MM.1S (cell line): ENCODE measurements at regions not wholly inside any gene's neighbourhood (a gene's known extent, or its start where the extent isn't known, plus 50 kb on each side); places are given as distances from the start of the nearest gene placed in this dataset.
"Not testable (repeated sequence)": the region's sequence is repeated elsewhere in the genome, so short reads cannot be mapped to it uniquely, and the experiment has no call there.

Experiments used
- DNase-seq: peaks from one replicate; pipeline ENCODE4 v3.0.0-alpha.2; 2015
- H2AFZ ChIP-seq: fragments of 300-600 bp; sonication (generic); 2 replicates; pipeline ENCODE4 v1.6.0; 2016; ENCODE audit warnings: antibody characterized with exemption, low read length
- H3F3A ChIP-seq: fragments of 300-600 bp; sonication (generic); 2 replicates; pipeline ENCODE4 v1.6.1; 2016; ENCODE audit warnings: mild to moderate bottlenecking, antibody characterized with exemption, low read length, moderate library complexity, mixed read lengths; ENCODE audit not compliant: insufficient read depth
- H3K27ac ChIP-seq: fragments of 300-600 bp; sonication (generic); 2 replicates; pipeline ENCODE4 v1.5.1; 2016; ENCODE audit warnings: mild to moderate bottlenecking, low read length
- H3K27me3 ChIP-seq: fragments of 300-600 bp; sonication (generic); replicated peaks from 2 replicates; pipeline ENCODE4 v1.6.0; 2016; ENCODE audit warnings: low read length; ENCODE audit not compliant: insufficient read depth
- H3K36me3 ChIP-seq: fragments of 300-600 bp; sonication (generic); replicated peaks from 2 replicates; pipeline ENCODE4 v1.6.1; 2016; ENCODE audit warnings: mild to moderate bottlenecking, low read length, mixed read lengths; ENCODE audit not compliant: insufficient read depth
- H3K4me1 ChIP-seq: fragments of 300-600 bp; sonication (generic); 2 replicates; pipeline ENCODE4 v1.6.1; 2016; ENCODE audit warnings: low read length, mixed read lengths
- H3K4me2 ChIP-seq: fragments of 300-600 bp; sonication (generic); 2 replicates; pipeline ENCODE4 v1.6.0; 2016; ENCODE audit warnings: low read depth, low read length
- H3K4me3 ChIP-seq: fragments of 300-600 bp; sonication (generic); 2 replicates; pipeline ENCODE4 v1.5.1; 2016; ENCODE audit warnings: low read length, mixed read lengths
- H3K79me2 ChIP-seq: fragments of 300-600 bp; sonication (generic); 2 replicates; pipeline ENCODE4 v1.6.1; 2016; ENCODE audit warnings: mixed run types, low read length, mixed read lengths
- H3K9ac ChIP-seq: fragments of 300-600 bp; sonication (generic); 2 replicates; pipeline ENCODE4 v1.6.1; 2016; ENCODE audit warnings: low read length, mixed read lengths
- H3K9me2 ChIP-seq: fragments of 300-600 bp; sonication (generic); replicated peaks from 2 replicates; pipeline ENCODE4 v1.6.1; 2016; ENCODE audit warnings: mild to moderate bottlenecking, low read length, mixed read lengths; ENCODE audit not compliant: insufficient read depth
- H3K9me3 ChIP-seq: fragments of 300-600 bp; sonication (generic); replicated peaks from 2 replicates; pipeline ENCODE4 v1.6.1; 2016; ENCODE audit warnings: mild to moderate bottlenecking, low read length, mixed read lengths; ENCODE audit not compliant: insufficient read depth
- H4K20me1 ChIP-seq: fragments of 300-600 bp; sonication (generic); 2 replicates; pipeline ENCODE4 v1.6.1; 2016; ENCODE audit warnings: mild to moderate bottlenecking, low read length, moderate library complexity, mixed read lengths; ENCODE audit not compliant: insufficient read depth
- CTCF ChIP-seq: fragments of 300-600 bp; sonication (generic); IDR thresholded peaks from 2 replicates; pipeline ENCODE4 v1.5.1; 2016; ENCODE audit warnings: antibody characterized with exemption, low read length, mixed read lengths
- EZH2 ChIP-seq: fragments of 300-600 bp; sonication (generic); optimal IDR thresholded peaks from 2 replicates; pipeline ENCODE3; 2017; ENCODE audit warnings: low read depth, mild to moderate bottlenecking, antibody characterized with exemption, low read length, mixed read lengths
- EZH2phosphoT487 ChIP-seq: fragments of 300-600 bp; sonication (generic); IDR thresholded peaks from 2 replicates; pipeline ENCODE4 v1.6.1; 2018; ENCODE audit warnings: antibody characterized with exemption, low read length

- no peak overlapping the region for H3K4me2 ChIP-seq
- no peaks in the 10 kb centered on the region for H3K36me3 ChIP-seq
- no peak for DNase-seq
Measured at GRCh38 chr2:163044114-163044513, 205.5 kb upstream of the KCNH7 start.

GRCh38 chr2:163043201-163043600 is 204.6 kb upstream of the KCNH7 start:
- no peak overlapping the region for H2AFZ ChIP-seq
- no peak overlapping the region for H3K27ac ChIP-seq
- H3K9me3 ChIP-seq = no peaks in the 10 kb centered on the region
- no peak overlapping the region for H3K4me2 ChIP-seq
- H3K9me2 ChIP-seq = no peaks in the 10 kb centered on the region
- no peak overlapping the region for H3K4me3 ChIP-seq
- no peaks in the 10 kb centered on the region for H3K27me3 ChIP-seq
- no peak overlapping the region for H3K9ac ChIP-seq
- H3K4me1 ChIP-seq = no peaks in the 10 kb centered on the region
- no peaks in the 10 kb centered on the region for H3K79me2 ChIP-seq
- H4K20me1 ChIP-seq = no peaks in the 10 kb centered on the region
- DNase-seq = no peak
- TF ChIP-seq CTCF (no peak), EZH2phosphoT487 (no peak), EZH2 (no peak)
- H3K36me3 ChIP-seq = no peaks in the 10 kb centered on the region
- no peaks in the 10 kb centered on the region for H3F3A ChIP-seq

More at GRCh38 chr2:163044114-163044513, 205.5 kb upstream of the KCNH7 start:
- H3K79me2 ChIP-seq = no peaks in the 10 kb centered on the region
- no peak overlapping the region for H2AFZ ChIP-seq
- H3K27ac ChIP-seq = no peak overlapping the region
- no peaks in the 10 kb centered on the region for H3F3A ChIP-seq
- no peaks in the 10 kb centered on the region for H3K4me1 ChIP-seq
- H3K4me3 ChIP-seq = no peak overlapping the region
- TF ChIP-seq EZH2 = no peak
- TF ChIP-seq EZH2phosphoT487 = no peak
- no peak for TF ChIP-seq CTCF
- no peaks in the 10 kb centered on the region for H3K27me3 ChIP-seq
- no peaks in the 10 kb centered on the region for H3K9me3 ChIP-seq
- no peaks in the 10 kb centered on the region for H4K20me1 ChIP-seq
- H3K9ac ChIP-seq = no peak overlapping the region
- H3K9me2 ChIP-seq = no peaks in the 10 kb centered on the region

GRCh38 chr2:163039266-163039665 is 200.7 kb upstream of the KCNH7 start:
- no peaks in the 10 kb centered on the region for H3K36me3 ChIP-seq
- H3K4me3 ChIP-seq = no peak overlapping the region
- H3K4me1 ChIP-seq = no peaks in the 10 kb centered on the region
- no peaks in the 10 kb centered on the region for H3F3A ChIP-seq
- H3K9me2 ChIP-seq = no peaks in the 10 kb centered on the region
- H3K9me3 ChIP-seq = no peaks in the 10 kb centered on the region
- no peak overlapping the region for H2AFZ ChIP-seq
- no peak overlapping the region for H3K4me2 ChIP-seq
- H3K9ac ChIP-seq = no peak overlapping the region
- DNase-seq = no peak
- H3K27ac ChIP-seq = no peak overlapping the region
- TF ChIP-seq CTCF = no peak
- no peaks in the 10 kb centered on the region for H4K20me1 ChIP-seq
- H3K27me3 ChIP-seq = no peaks in the 10 kb centered on the region
- H3K79me2 ChIP-seq = no peaks in the 10 kb centered on the region

- TF ChIP-seq EZH2phosphoT487 (no peak), CTCF (no peak), EZH2 (no peak)
Measured at GRCh38 chr2:163028807-163029206, 190.2 kb upstream of the KCNH7 start.

DNA sequence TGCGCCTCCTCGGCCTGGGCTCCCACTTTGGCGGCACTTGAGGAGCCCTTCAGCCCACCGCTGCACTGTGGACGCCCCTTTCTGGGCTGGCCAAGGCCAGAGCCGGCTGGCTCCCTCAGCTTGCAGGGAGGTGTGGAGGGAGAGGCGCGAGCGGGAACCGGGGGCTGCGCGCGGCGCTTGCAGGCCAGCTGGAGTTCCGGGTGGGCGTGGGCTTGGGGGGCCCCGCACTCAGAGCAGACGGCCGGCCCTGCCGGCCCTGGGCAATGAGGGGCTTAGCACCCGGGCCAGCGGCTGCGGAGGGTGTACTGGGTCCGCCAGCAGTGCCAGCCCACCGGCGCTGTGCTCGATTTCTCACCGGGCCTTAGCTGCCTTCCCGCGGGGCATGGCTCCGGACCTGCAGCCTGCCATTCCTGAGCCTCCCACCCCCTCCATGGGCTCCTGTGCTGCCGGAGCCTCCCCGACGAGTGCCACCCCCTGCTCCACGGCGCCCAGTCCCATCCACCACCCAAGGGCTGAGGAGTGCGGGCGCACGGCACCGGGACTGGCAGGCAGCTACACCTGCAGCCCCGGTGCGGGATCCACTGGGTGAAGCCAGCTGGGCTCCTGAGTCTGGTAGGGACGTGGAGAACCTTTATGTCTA is 187.7 kb upstream of the KCNH7 start:
- H3K4me1 ChIP-seq, DNase-seq, H3K4me2 ChIP-seq, H4K20me1 ChIP-seq, H2AFZ ChIP-seq, H3K9me3 ChIP-seq, H3K79me2 ChIP-seq, H3K9me2 ChIP-seq, H3F3A ChIP-seq, H3K9ac ChIP-seq, H3K27me3 ChIP-seq, H3K4me3 ChIP-seq, H3K27ac ChIP-seq, H3K36me3 ChIP-seq: not testable (repeated sequence)

More at GRCh38 chr2:163028807-163029206, 190.2 kb upstream of the KCNH7 start:
- Histone ChIP-seq H3K4me1 (no peaks in the 10 kb centered on the region), H4K20me1 (no peaks in the 10 kb centered on the region), H3K9me2 (no peaks in the 10 kb centered on the region), H3K4me2 (no peak overlapping the region), H3K9me3 (no peaks in the 10 kb centered on the region), H3K27me3 (no peaks in the 10 kb centered on the region), H2AFZ (no peak overlapping the region), H3K79me2 (no peaks in the 10 kb centered on the region), H3K4me3 (no peak overlapping the region), H3K36me3 (no peaks in the 10 kb centered on the region), H3K27ac (no peak overlapping the region), H3F3A (no peaks in the 10 kb centered on the region), H3K9ac (no peak overlapping the region)
- DNase-seq = no peak
